H1 (cell line): ENCODE measurements at regions not wholly inside any gene's neighbourhood (a gene's known extent, or its start where the extent isn't known, plus 50 kb on each side); places are given as distances from the start of the nearest gene placed in this dataset.

Source experiments
- CTCF ChIA-PET: fragments of 300-600 bp; sonication (Branson Sonifier 250); formaldehyde crosslinking; loops from one replicate; lab custom pipeline; 2021; ENCODE audit not compliant: partially characterized antibody; lab: Charles Lee
- POLR2A ChIA-PET: fragments of 300-600 bp; sonication (Branson Sonifier 250); formaldehyde crosslinking; loops from one replicate; lab custom pipeline; 2021; ENCODE audit warnings: inconsistent platforms; ENCODE audit not compliant: partially characterized antibody; lab: Charles Lee
- DNase-seq, 2 experiments: peaks; one replicate each; pipeline versions ENCODE4 v3.0.0 to v3.0.0-alpha.2; 2010 to 2022; ENCODE audit warnings: low spot score in 2 of 2, low read depth in 1 of 2, mixed read lengths in 1 of 2
- FAIRE-seq: peaks from 2 replicates; lab custom pipeline; 2011; peaks lifted over from hg19 to GRCh38; lab: Jason Lieb, UNC
- H2AFZ ChIP-seq: 2 replicates; pipeline ENCODE4 v1.8.1; 2012; ENCODE audit warnings: low read length, inconsistent platforms
- H2AK5ac ChIP-seq: 2 replicates; pipeline ENCODE4 v1.6.1; 2013; ENCODE audit warnings: low read depth, low read length
- H2BK120ac ChIP-seq: replicated peaks from 2 replicates; pipeline ENCODE3; 2013; ENCODE audit warnings: low read depth, low read length, inconsistent platforms
- H2BK12ac ChIP-seq: 2 replicates; pipeline ENCODE4 v1.6.1; 2013; ENCODE audit warnings: low read depth, low read length
- H2BK15ac ChIP-seq: 2 replicates; pipeline ENCODE4 v1.6.1; 2013; ENCODE audit warnings: low read length
- H2BK20ac ChIP-seq: 2 replicates; pipeline ENCODE4 v1.6.1; 2013; ENCODE audit warnings: low read length
- H2BK5ac ChIP-seq: 2 replicates; pipeline ENCODE4 v1.6.1; 2013; ENCODE audit warnings: low read depth, low read length
- H3K14ac ChIP-seq: 2 replicates; pipeline ENCODE4 v1.6.1; 2013; ENCODE audit warnings: inconsistent platforms; ENCODE audit not compliant: insufficient read length
- H3K18ac ChIP-seq: 2 replicates; pipeline ENCODE4 v1.6.1; 2013; ENCODE audit warnings: low read length; ENCODE audit errors: extremely low read depth
- H3K23ac ChIP-seq: 2 replicates; pipeline ENCODE4 v1.6.1; 2013; ENCODE audit warnings: inconsistent platforms; ENCODE audit not compliant: insufficient read length
- H3K23me2 ChIP-seq: 2 replicates; pipeline ENCODE4 v1.6.1; 2013; ENCODE audit warnings: low read depth, low read length
- H3K27ac ChIP-seq: 2 replicates; pipeline ENCODE4 v1.6.1; 2011; ENCODE audit warnings: low read depth, low read length, inconsistent platforms
- H3K27me3 ChIP-seq, 4 experiments: replicated peaks in 1 of 4; 1 replicate in 1 of 4; 2 replicates in 3 of 4; pipeline versions ENCODE4 v1.6.1 to v1.8.1; 2011 to 2013; ENCODE audit warnings: low read length in 3 of 4, mild to moderate bottlenecking in 3 of 4, inconsistent platforms in 2 of 4, mixed read lengths in 2 of 4, moderate library complexity in 1 of 4; ENCODE audit not compliant: control insufficient read depth in 3 of 4, insufficient read depth in 3 of 4; ENCODE audit errors: extremely low read depth in 1 of 4
- H3K36me3 ChIP-seq, 4 experiments: 2 replicates each; pipeline versions ENCODE4 v1.6.1 to v1.8.1; 2011 to 2013; ENCODE audit warnings: mild to moderate bottlenecking in 4 of 4, low read length in 3 of 4, moderate library complexity in 2 of 4, control low read depth in 1 of 4, inconsistent platforms in 1 of 4; ENCODE audit not compliant: insufficient read depth in 4 of 4, control insufficient read depth in 2 of 4
- H3K4ac ChIP-seq: replicated peaks from 2 replicates; pipeline ENCODE3; 2013; ENCODE audit warnings: low read length, low read depth, mixed read lengths, inconsistent platforms; ENCODE audit not compliant: insufficient read length
- H3K4me1 ChIP-seq, 4 experiments: replicated peaks in 1 of 4; 1 replicate in 1 of 4; 2 replicates in 3 of 4; pipeline versions ENCODE4 v1.6.1 to v1.8.1; 2011 to 2013; ENCODE audit warnings: low read length in 3 of 4, inconsistent platforms in 2 of 4, mixed read lengths in 1 of 4; ENCODE audit not compliant: insufficient read depth in 4 of 4, control insufficient read depth in 3 of 4
- H3K4me2 ChIP-seq, 2 experiments: 2 replicates each; pipeline versions ENCODE4 v1.6.1 to v1.8.1; 2011 to 2013; ENCODE audit warnings: low read depth in 2 of 2, low read length in 2 of 2, control low read depth in 1 of 2, inconsistent platforms in 1 of 2, mild to moderate bottlenecking in 1 of 2; ENCODE audit not compliant: insufficient read depth in 1 of 2
- H3K4me3 ChIP-seq, 4 experiments: fragments of 200-600, 300-600 bp in 1 of 4; sonication (generic), shearing (Covaris generic), sonication (Bioruptor Twin) in 1 of 4; 2 replicates each; pipeline versions ENCODE4 v1.5.1 to v1.8.1; 2011 to 2016; ENCODE audit warnings: low read length in 4 of 4, low read depth in 3 of 4, control low read depth in 2 of 4, inconsistent platforms in 2 of 4, mild to moderate bottlenecking in 2 of 4, mixed read lengths in 1 of 4, moderate library complexity in 1 of 4; ENCODE audit not compliant: insufficient read depth in 2 of 4; ENCODE audit errors: extremely low read depth in 1 of 4
- H3K56ac ChIP-seq: replicated peaks from 2 replicates; pipeline ENCODE3; 2013; ENCODE audit warnings: low read depth, mild to moderate bottlenecking, mixed read lengths, low read length, inconsistent platforms; ENCODE audit not compliant: insufficient read length
- H3K79me1 ChIP-seq: 2 replicates; pipeline ENCODE4 v1.6.1; 2013; ENCODE audit warnings: low read depth, low read length, control low read depth
- H3K79me2 ChIP-seq, 2 experiments: 2 replicates each; pipeline versions ENCODE4 v1.6.1 to v1.8.1; 2012 to 2013; ENCODE audit warnings: low read length in 2 of 2, mild to moderate bottlenecking in 2 of 2, inconsistent platforms in 1 of 2; ENCODE audit not compliant: insufficient read depth in 2 of 2, control insufficient read depth in 1 of 2
- H3K9ac ChIP-seq, 4 experiments: replicated peaks in 1 of 4; 1 replicate in 1 of 4; 2 replicates in 3 of 4; pipeline versions ENCODE4 v1.6.1 to v1.8.1; 2011 to 2013; ENCODE audit warnings: low read depth in 3 of 4, low read length in 3 of 4, control low read depth in 2 of 4, mild to moderate bottlenecking in 2 of 4, moderate library complexity in 2 of 4, inconsistent platforms in 1 of 4; ENCODE audit errors: extremely low read depth in 1 of 4
- H3K9me3 ChIP-seq, 2 experiments: 2 replicates each; pipeline versions ENCODE4 v1.6.1 to v1.8.1; 2012 to 2013; ENCODE audit warnings: mild to moderate bottlenecking in 2 of 2, moderate library complexity in 2 of 2, control low read depth in 1 of 2, inconsistent platforms in 1 of 2, low read depth in 1 of 2, low read length in 1 of 2, mixed read lengths in 1 of 2; ENCODE audit not compliant: insufficient read depth in 2 of 2
- H4K20me1 ChIP-seq, 2 experiments: replicated peaks in 1 of 2; 2 replicates each; pipeline versions ENCODE3 to v1.8.1; 2011 to 2013; ENCODE audit warnings: inconsistent platforms in 2 of 2, low read length in 2 of 2, mild to moderate bottlenecking in 1 of 2; ENCODE audit not compliant: insufficient read depth in 2 of 2, control insufficient read depth in 1 of 2
- H4K5ac ChIP-seq: 2 replicates; pipeline ENCODE4 v1.6.1; 2013; ENCODE audit warnings: low read length, low read depth, mixed read lengths, inconsistent platforms; ENCODE audit not compliant: insufficient read length
- H4K8ac ChIP-seq: 2 replicates; pipeline ENCODE4 v1.8.0; 2013; ENCODE audit warnings: mild to moderate bottlenecking, moderate library complexity, low read length, inconsistent platforms; ENCODE audit not compliant: insufficient read depth; ENCODE audit errors: extremely low read depth
- H4K91ac ChIP-seq: replicated peaks from 2 replicates; pipeline ENCODE3; 2013; ENCODE audit warnings: low read length, mixed read lengths, inconsistent platforms; ENCODE audit not compliant: insufficient read length
- BRCA1 ChIP-seq: IDR thresholded peaks from 2 replicates; pipeline ENCODE4 v1.6.1; 2012; ENCODE audit warnings: low read depth, low read length, improper control_type of control experiment
- CEBPB ChIP-seq: IDR thresholded peaks from 2 replicates; pipeline ENCODE4 v1.6.1; 2012; ENCODE audit warnings: low read depth, low read length
- EZH2 ChIP-seq: fragments of 200-600 bp; sonication (generic); IDR thresholded peaks from 2 replicates; pipeline ENCODE4 v1.7.1; 2012; ENCODE audit warnings: low read depth, mild to moderate bottlenecking, moderate library complexity, low read length, inconsistent platforms; ENCODE audit not compliant: severe bottlenecking
- KDM4A ChIP-seq: IDR thresholded peaks from one replicate; pipeline ENCODE4 v1.7.1; 2012; ENCODE audit warnings: low read depth, mild to moderate bottlenecking, moderate library complexity, low read length, inconsistent platforms; ENCODE audit not compliant: severe bottlenecking
- KDM5A ChIP-seq: fragments of 200-600 bp; IDR thresholded peaks from 2 replicates; pipeline ENCODE4 v1.7.1; 2012; ENCODE audit warnings: mild to moderate bottlenecking, low read length, inconsistent platforms, mixed read lengths
- MAX ChIP-seq: IDR thresholded peaks from 2 replicates; pipeline ENCODE4 v1.6.1; 2012; ENCODE audit warnings: inconsistent platforms
- PHF8 ChIP-seq: fragments of 200-600 bp; sonication (generic); conservative IDR thresholded peaks from 2 replicates; pipeline ENCODE4 v1.7.1; 2012; ENCODE audit warnings: low read depth, mild to moderate bottlenecking, inconsistent platforms, low read length, moderate library complexity
- RAD21 ChIP-seq, 2 experiments: IDR thresholded peaks in 1 of 2; conservative IDR thresholded peaks in 1 of 2; 2 replicates each; pipeline ENCODE4 v1.6.1; 2011; ENCODE audit warnings: low read depth in 2 of 2, low read length in 2 of 2, improper control_type of control experiment in 1 of 2, inconsistent platforms in 1 of 2, mild to moderate bottlenecking in 1 of 2, moderate library complexity in 1 of 2
- RNF2 ChIP-seq: fragments of 200-900, 300-1000 bp; sonication (generic); IDR thresholded peaks from 2 replicates; pipeline ENCODE4 v1.7.1; 2016; ENCODE audit warnings: borderline replicate concordance, low read depth, mild to moderate bottlenecking, antibody characterized with exemption, low read length; ENCODE audit not compliant: poor library complexity, severe bottlenecking; ENCODE audit errors: missing control alignments
- SRF ChIP-seq: IDR thresholded peaks from 2 replicates; pipeline ENCODE4 v1.6.1; 2011; ENCODE audit warnings: mild to moderate bottlenecking, low read depth, low read length, moderate library complexity
- TAF1 ChIP-seq: IDR thresholded peaks from 2 replicates; pipeline ENCODE4 v1.6.1; 2011; ENCODE audit warnings: mild to moderate bottlenecking, low read depth, low read length
- TBP ChIP-seq: IDR thresholded peaks from 2 replicates; pipeline ENCODE4 v1.6.1; 2011; ENCODE audit warnings: low read depth, low read length, improper control_type of control experiment
- WGBS, 2 experiments: shearing (Covaris generic) in 1 of 2; methylation state at CpG; one replicate each; pipeline versions ENCODE4 v1.1.6 to v1.1.7; 2013 to 2015; ENCODE audit warnings: low lambda C conversion rate in 2 of 2, mixed read lengths in 2 of 2, inconsistent platforms in 1 of 2, low coverage in 1 of 2, missing lambda C conversion rate in 1 of 2; ENCODE audit not compliant: insufficient replicate concordance in 2 of 2, insufficient coverage in 1 of 2, insufficient read length in 1 of 2; ENCODE audit errors: extremely low coverage in 1 of 2, missing lambda C conversion rate in 1 of 2; 5-methylcytosine and 5-hydroxymethylcytosine counted together
- TF ChIP-seq, protein P1 (sequence below): IDR thresholded peaks from 2 replicates; pipeline ENCODE4 v1.6.1; 2012; ENCODE audit warnings: inconsistent platforms

- Histone ChIP-seq H2AFZ (no peak overlapping the region), H3K27ac (no peak overlapping the region), H3K23ac (no peak overlapping the region), H3K4me1 (peaks cover 0 to 7% (median 3%) of the 10 kb centered on the region in 4 experiments; a peak in 3 of 7 replicates), H4K20me1 (no peaks in the 10 kb centered on the region), H2BK5ac (no peak overlapping the region), H3K27me3 (no peaks in the 10 kb centered on the region), H2BK12ac (no peak overlapping the region), H3K56ac (no peak overlapping the region), H4K5ac (no peak overlapping the region), H3K36me3 (no peaks in the 10 kb centered on the region), H3K23me2 (no peaks in the 10 kb centered on the region), H2BK15ac (no peak overlapping the region), H3K9ac (no peak overlapping the region), H3K4me2 (no peak overlapping the region), H3K79me2 (no peaks in the 10 kb centered on the region), H3K14ac (no peak overlapping the region), H3K79me1 (no peaks in the 10 kb centered on the region), H3K9me3 (no peaks in the 10 kb centered on the region; a peak in 2 of 4 replicates), H4K91ac (no peak overlapping the region), H2BK20ac (no peak overlapping the region), H3K4me3 (no peak overlapping the region), H2BK120ac (no peak overlapping the region), H3K18ac (no peak overlapping the region), H2AK5ac (no peak overlapping the region), H4K8ac (no peak overlapping the region), H3K4ac (no peak overlapping the region)
- FAIRE-seq (no peak), DNase-seq (no peak)
- ChIA-PET POLR2A (no interaction called here), CTCF (interaction anchor here (1.6 to 6.1 kb wide), 2 partner anchors 11 to 117 kb away, joined by 4 to 51 read pairs; no protein-coding TSS in a partner anchor)
- 79% methylated on average over 2 of the region's 2 CpGs; no CpG with 5 or more reads in 1 of the 2 experiments for WGBS, 2 experiments
- TF ChIP-seq, protein P1, sequence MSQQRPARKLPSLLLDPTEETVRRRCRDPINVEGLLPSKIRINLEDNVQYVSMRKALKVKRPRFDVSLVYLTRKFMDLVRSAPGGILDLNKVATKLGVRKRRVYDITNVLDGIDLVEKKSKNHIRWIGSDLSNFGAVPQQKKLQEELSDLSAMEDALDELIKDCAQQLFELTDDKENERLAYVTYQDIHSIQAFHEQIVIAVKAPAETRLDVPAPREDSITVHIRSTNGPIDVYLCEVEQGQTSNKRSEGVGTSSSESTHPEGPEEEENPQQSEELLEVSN, result no peak
- TF ChIP-seq BRCA1 (no peak), RNF2 (no peak), SRF (no peak), KDM5A (no peak), PHF8 (no peak), KDM4A (no peak), CEBPB (no peak), EZH2 (no peak), TAF1 (no peak), RAD21 (IDR thresholded peaks at IDR 0.05 in 1 of 2, conservative IDR thresholded peaks at IDR 0.05 in 1 of 2; ENCODE audit: low read depth in 2 of 2, low read length in 2 of 2) (no peak), MAX (no peak), TBP (no peak)
Measured at GRCh38 chr1:157314408-157314807, 176.2 kb upstream of the ETV3 start.
